Neuronal stem cell (in vitro differentiated cells): ENCODE measurements at regions not wholly inside any gene's neighbourhood (a gene's known extent, or its start where the extent isn't known, plus 50 kb on each side); places are given as distances from the start of the nearest gene placed in this dataset.

Experiments used
- DNase-seq: peaks from one replicate; pipeline ENCODE4 v3.0.0-alpha.2; 2013; ENCODE audit warnings: low spot score
- H2AFZ ChIP-seq: one replicate; pipeline ENCODE4 v1.6.1; 2013; ENCODE audit warnings: mild to moderate bottlenecking, low read length, inconsistent platforms
- H2AK5ac ChIP-seq: 2 replicates; pipeline ENCODE4 v1.6.1; 2013; ENCODE audit warnings: low read depth, mild to moderate bottlenecking, inconsistent platforms, low read length, moderate library complexity, mixed read lengths
- H2BK120ac ChIP-seq: 2 replicates; pipeline ENCODE4 v1.6.1; 2013; ENCODE audit warnings: low read depth, mild to moderate bottlenecking, inconsistent platforms, low read length, moderate library complexity, mixed read lengths
- H2BK12ac ChIP-seq: one replicate; pipeline ENCODE4 v1.6.1; 2013; ENCODE audit warnings: low read length, inconsistent platforms
- H2BK15ac ChIP-seq: 2 replicates; pipeline ENCODE4 v1.6.1; 2013; ENCODE audit warnings: mild to moderate bottlenecking, low read length, inconsistent platforms, mixed read lengths
- H2BK5ac ChIP-seq: one replicate; pipeline ENCODE4 v1.6.1; 2013; ENCODE audit warnings: inconsistent platforms, mild to moderate bottlenecking, low read length, moderate library complexity
- H3K14ac ChIP-seq: one replicate; pipeline ENCODE4 v1.6.1; 2013; ENCODE audit warnings: low read length, inconsistent platforms
- H3K18ac ChIP-seq: 2 replicates; pipeline ENCODE4 v1.6.1; 2013; ENCODE audit warnings: low read length, inconsistent platforms
- H3K23ac ChIP-seq: 2 replicates; pipeline ENCODE4 v1.6.1; 2013; ENCODE audit warnings: low read depth, mild to moderate bottlenecking, mixed read lengths, low read length, inconsistent platforms; ENCODE audit not compliant: poor library complexity
- H3K27ac ChIP-seq: replicated peaks from 3 replicates; pipeline ENCODE4 v1.5.1; 2013; ENCODE audit warnings: low read length, inconsistent platforms
- H3K27me3 ChIP-seq, 3 experiments: 2 replicates each; pipeline ENCODE4 v1.6.1; 2013; ENCODE audit warnings: low read length in 3 of 3, mild to moderate bottlenecking in 2 of 3, inconsistent platforms in 1 of 3, low read depth in 1 of 3, mixed read lengths in 1 of 3, moderate library complexity in 1 of 3; ENCODE audit not compliant: control insufficient read depth in 3 of 3, insufficient read depth in 3 of 3
- H3K36me3 ChIP-seq, 2 donors: replicated peaks in 1 of 2; 2 replicates each; pipeline ENCODE4 v1.6.1; 2013; ENCODE audit warnings: low read length in 2 of 2; ENCODE audit not compliant: control insufficient read depth in 2 of 2, insufficient read depth in 2 of 2
- H3K4ac ChIP-seq: 2 replicates; pipeline ENCODE4 v1.6.1; 2013; ENCODE audit warnings: inconsistent platforms, mild to moderate bottlenecking, low read length, moderate library complexity
- H3K4me1 ChIP-seq, 2 donors: 1 replicate in 1 of 2; 2 replicates in 1 of 2; pipeline ENCODE4 v1.6.1; 2013; ENCODE audit warnings: low read length in 2 of 2, low read depth in 1 of 2; ENCODE audit not compliant: control insufficient read depth in 2 of 2, insufficient read depth in 1 of 2
- H3K4me2 ChIP-seq: one replicate; pipeline ENCODE4 v1.6.1; 2013; ENCODE audit warnings: mild to moderate bottlenecking, low read length, inconsistent platforms; ENCODE audit not compliant: insufficient read depth, poor library complexity, severe bottlenecking
- H3K4me3 ChIP-seq, 2 donors: 2 replicates each; pipeline ENCODE4 v1.5.1; 2013; ENCODE audit warnings: low read length in 2 of 2, mild to moderate bottlenecking in 2 of 2, inconsistent platforms in 1 of 2, moderate library complexity in 1 of 2
- H3K79me1 ChIP-seq: one replicate; pipeline ENCODE4 v1.6.1; 2013; ENCODE audit warnings: low read depth, mild to moderate bottlenecking, inconsistent platforms, low read length, moderate library complexity
- H3K9ac ChIP-seq: one replicate; pipeline ENCODE4 v1.6.1; 2013; ENCODE audit warnings: mild to moderate bottlenecking, low read depth, low read length, inconsistent platforms; ENCODE audit not compliant: poor library complexity
- H3K9me3 ChIP-seq, 2 donors: replicated peaks in 1 of 2; 2 replicates each; pipeline versions ENCODE3 to v1.6.1; 2013; ENCODE audit warnings: low read length in 2 of 2, mild to moderate bottlenecking in 2 of 2, inconsistent platforms in 1 of 2, low read depth in 1 of 2, mixed read lengths in 1 of 2, moderate library complexity in 1 of 2; ENCODE audit not compliant: control insufficient read depth in 2 of 2, insufficient read depth in 1 of 2
- H4K8ac ChIP-seq: one replicate; pipeline ENCODE4 v1.6.1; 2013; ENCODE audit warnings: low read depth, mild to moderate bottlenecking, inconsistent platforms, low read length, moderate library complexity
- H4K91ac ChIP-seq: one replicate; pipeline ENCODE4 v1.6.1; 2013; ENCODE audit warnings: low read length, low read depth, mild to moderate bottlenecking, inconsistent platforms; ENCODE audit not compliant: poor library complexity
- WGBS, 2 donors: extraction: QIAGEN DNeasy Blood & Tissue Kit; methylation state at CpG; one replicate each; pipeline ENCODE4 v1.1.7; 2013; ENCODE audit warnings: missing lambda C conversion rate in 2 of 2, mixed read lengths in 1 of 2; ENCODE audit not compliant: insufficient read length in 2 of 2, insufficient replicate concordance in 1 of 2; ENCODE audit errors: extremely low coverage in 2 of 2; 5-methylcytosine and 5-hydroxymethylcytosine counted together

DNA sequence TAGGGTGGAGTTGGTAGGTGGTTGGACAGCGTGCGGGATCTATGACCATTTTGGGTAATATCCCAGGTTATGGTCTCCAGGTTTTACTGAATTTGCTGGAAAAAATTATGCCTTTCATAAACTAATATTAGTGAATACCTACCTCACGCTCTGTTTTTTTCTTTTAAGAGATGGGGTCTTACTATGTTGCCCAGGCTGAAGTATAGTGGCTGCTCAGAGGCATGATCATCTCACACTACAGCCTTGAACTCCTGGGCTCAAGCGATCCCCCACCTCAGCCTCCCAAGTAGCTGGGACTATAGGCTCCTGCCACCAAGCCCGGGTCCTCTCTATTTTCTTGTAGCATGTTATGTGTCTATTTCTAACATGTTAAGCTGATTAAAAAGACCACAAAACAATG is 100.2 kb downstream of the RHOU start:
- no peak overlapping the region for H4K91ac ChIP-seq

DNA sequence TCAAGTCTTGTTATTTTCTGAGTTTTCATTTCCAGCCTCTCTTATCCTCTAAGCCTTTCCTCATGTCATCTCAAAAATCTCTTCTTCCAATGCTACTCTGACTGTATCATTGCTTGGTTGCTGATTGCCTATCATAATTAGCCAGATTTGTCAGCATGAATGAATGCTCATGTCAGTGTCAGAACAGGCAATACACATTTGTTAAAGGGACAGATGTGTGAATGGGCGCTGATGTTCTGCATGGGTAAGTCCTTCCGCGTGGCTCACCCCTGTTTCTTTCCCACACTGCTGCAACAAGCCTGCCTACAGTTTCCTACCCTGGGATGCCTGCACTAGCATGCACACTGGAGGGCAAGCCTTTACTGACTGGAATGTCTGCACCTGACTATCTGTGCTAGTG is 100.6 kb downstream of the RHOU start:
- Histone ChIP-seq H3K18ac (no peak overlapping the region), H3K14ac (no peak overlapping the region), H2AFZ (no peak overlapping the region), H3K4me1 (peaks cover 11 to 24% of the 10 kb centered on the region in 2 donors), H3K27me3 (peaks cover 0 to 3% (median 0%) of the 10 kb centered on the region in 3 experiments), H3K9me3 (no peaks in the 10 kb centered on the region), H3K4me2 (no peak overlapping the region), H3K27ac (no peak overlapping the region), H2BK12ac (no peak overlapping the region), H4K8ac (no peak overlapping the region), H2AK5ac (no peak overlapping the region), H3K23ac (peak overlapping the region; percentile 45), H3K79me1 (no peaks in the 10 kb centered on the region), H4K91ac (no peak overlapping the region), H2BK5ac (no peak overlapping the region), H2BK15ac (no peak overlapping the region), H3K4ac (no peak overlapping the region), H2BK120ac (no peak overlapping the region), H3K4me3 (no peak overlapping the region), H3K36me3 (no peaks in the 10 kb centered on the region), H3K9ac (no peak overlapping the region)
- no peak for DNase-seq
- WGBS, 2 donors = no CpG with 5 or more reads among the region's 3 CpGs

More for the DNA sequence above, 100.2 kb downstream of the RHOU start:
- H2AFZ ChIP-seq = no peak overlapping the region
- no peak overlapping the region for H3K9ac ChIP-seq
- H2AK5ac ChIP-seq = no peak overlapping the region
- H3K4me3 ChIP-seq = no peak overlapping the region
- DNase-seq = no peak
- WGBS, 2 donors = no CpG with 5 or more reads among the region's 5 CpGs
- no peak overlapping the region for H2BK12ac ChIP-seq
- peaks cover 0 to 3% (median 0%) of the 10 kb centered on the region in 3 experiments for H3K27me3 ChIP-seq
- no peaks in the 10 kb centered on the region for H3K9me3 ChIP-seq
- H4K8ac ChIP-seq = no peak overlapping the region
- peaks cover 11 to 26% of the 10 kb centered on the region in 2 donors for H3K4me1 ChIP-seq
- no peak overlapping the region for H2BK15ac ChIP-seq
- H3K18ac ChIP-seq = no peak overlapping the region
- no peaks in the 10 kb centered on the region for H3K36me3 ChIP-seq
- H3K4ac ChIP-seq = no peak overlapping the region
- no peak overlapping the region for H2BK120ac ChIP-seq
- H2BK5ac ChIP-seq = no peak overlapping the region
- H3K27ac ChIP-seq = no peak overlapping the region
- no peak overlapping the region for H3K14ac ChIP-seq
- no peaks in the 10 kb centered on the region for H3K79me1 ChIP-seq
- H3K23ac ChIP-seq = no peak overlapping the region
- no peak overlapping the region for H3K4me2 ChIP-seq

DNA sequence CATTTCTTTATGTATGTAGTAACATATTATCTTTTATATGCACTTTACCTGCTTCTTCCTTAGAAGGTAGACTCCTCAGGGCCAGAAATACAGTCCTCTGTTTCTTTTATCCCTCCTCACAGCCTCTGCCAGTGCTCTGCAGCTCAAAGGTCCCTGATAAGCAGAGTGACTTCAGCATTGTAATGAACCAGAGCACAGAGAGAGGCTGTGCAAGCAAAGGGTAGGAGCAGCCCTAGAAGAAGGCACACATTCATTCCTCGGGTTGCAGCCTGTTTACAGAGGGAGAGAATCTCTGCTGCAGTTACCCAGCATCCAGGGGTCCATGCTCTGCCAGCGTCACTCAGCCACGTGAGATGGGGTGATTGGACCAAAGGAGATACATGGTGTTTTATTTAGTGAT is 101.1 kb downstream of the RHOU start:
- Histone ChIP-seq H3K9ac (no peak overlapping the region), H3K36me3 (no peaks in the 10 kb centered on the region), H4K91ac (no peak overlapping the region), H3K27me3 (peaks cover 0 to 3% (median 0%) of the 10 kb centered on the region in 3 experiments), H3K4me1 (peaks cover 11 to 24% of the 10 kb centered on the region in 2 donors), H3K4ac (no peak overlapping the region), H3K27ac (no peak overlapping the region), H4K8ac (no peak overlapping the region), H2AK5ac (no peak overlapping the region), H3K18ac (no peak overlapping the region), H2AFZ (no peak overlapping the region), H3K4me2 (no peak overlapping the region), H3K14ac (no peak overlapping the region), H2BK12ac (no peak overlapping the region), H3K9me3 (no peaks in the 10 kb centered on the region), H3K4me3 (no peak overlapping the region), H3K23ac (no peak overlapping the region), H2BK120ac (no peak overlapping the region), H2BK5ac (no peak overlapping the region), H2BK15ac (no peak overlapping the region), H3K79me1 (no peaks in the 10 kb centered on the region)
- WGBS, 2 donors = no CpG with 5 or more reads among the region's 3 CpGs
- DNase-seq = no peak

DNA sequence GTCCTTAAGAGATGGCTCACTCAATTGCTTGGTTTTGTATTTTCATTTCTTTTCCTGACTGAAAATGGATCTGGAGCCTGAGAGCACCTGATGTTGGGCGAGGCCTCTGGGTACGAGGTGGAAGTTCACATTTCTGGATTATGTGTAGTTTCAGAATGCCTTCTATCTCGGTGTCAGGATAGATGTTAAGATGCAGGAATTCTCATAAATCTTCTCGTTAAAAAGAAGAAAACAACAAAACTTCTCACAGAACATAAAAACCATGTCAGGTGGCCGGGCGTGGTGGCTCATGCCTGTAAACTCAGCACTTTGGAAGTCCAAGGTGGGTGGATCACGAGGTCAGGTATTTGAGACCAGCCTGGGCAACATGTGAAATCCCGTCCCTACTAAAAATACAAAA is 101.8 kb downstream of the RHOU start:
- Histone ChIP-seq H3K9ac (no peak overlapping the region), H2AFZ (no peak overlapping the region), H3K27ac (no peak overlapping the region), H3K4me1 (peaks cover 11 to 24% of the 10 kb centered on the region in 2 donors), H3K79me1 (no peaks in the 10 kb centered on the region), H3K4ac (no peak overlapping the region), H3K14ac (no peak overlapping the region), H3K9me3 (no peaks in the 10 kb centered on the region), H4K8ac (no peak overlapping the region), H3K36me3 (no peaks in the 10 kb centered on the region), H3K23ac (no peak overlapping the region), H2BK12ac (no peak overlapping the region), H2BK120ac (no peak overlapping the region), H4K91ac (no peak overlapping the region), H2BK15ac (no peak overlapping the region), H3K18ac (no peak overlapping the region), H3K4me3 (no peak overlapping the region), H2AK5ac (no peak overlapping the region), H3K4me2 (no peak overlapping the region), H3K27me3 (peaks cover 0 to 3% (median 0%) of the 10 kb centered on the region in 3 experiments), H2BK5ac (no peak overlapping the region)
- DNase-seq = no peak
- WGBS, 2 donors = no CpG with 5 or more reads among the region's 8 CpGs
